HG03460 (cell line): ENCODE measurements at regions not wholly inside any gene's neighbourhood (a gene's known extent, or its start where the extent isn't known, plus 50 kb on each side); places are given as distances from the start of the nearest gene placed in this dataset.
"Not testable (repeated sequence)": the region's sequence is repeated elsewhere in the genome, so short reads cannot be mapped to it uniquely, and the experiment has no call there.

Experiments used
- ATAC-seq: cut with Tn5 transposase; IDR thresholded peaks from one replicate; pipeline ENCODE4 v1.9.1; 2021; ENCODE audit not compliant: unreplicated experiment

GRCh38 chr2:167607731-167608130 is 639.7 kb downstream of the STK39 start:
- ATAC-seq = no peak

DNA sequence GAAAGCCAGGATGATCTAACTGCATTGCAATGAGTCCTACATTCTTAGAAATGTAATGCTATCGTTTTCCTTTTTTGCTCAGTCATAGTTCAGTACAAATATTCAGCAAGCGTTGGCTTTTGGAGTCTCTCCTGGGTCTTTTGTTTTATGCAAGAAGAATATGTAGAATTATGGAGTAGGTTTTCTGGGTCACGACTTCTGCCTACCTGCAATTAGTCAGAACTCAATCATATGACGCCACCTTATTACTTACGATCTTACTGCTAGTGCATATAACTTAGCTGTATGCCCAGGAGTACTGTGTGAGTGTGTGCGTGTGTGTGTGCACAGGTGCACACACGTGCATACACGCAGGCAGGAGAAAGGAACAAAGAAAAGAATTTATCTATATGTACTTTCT is 640.2 kb downstream of the STK39 start:
- ATAC-seq = no peak

DNA sequence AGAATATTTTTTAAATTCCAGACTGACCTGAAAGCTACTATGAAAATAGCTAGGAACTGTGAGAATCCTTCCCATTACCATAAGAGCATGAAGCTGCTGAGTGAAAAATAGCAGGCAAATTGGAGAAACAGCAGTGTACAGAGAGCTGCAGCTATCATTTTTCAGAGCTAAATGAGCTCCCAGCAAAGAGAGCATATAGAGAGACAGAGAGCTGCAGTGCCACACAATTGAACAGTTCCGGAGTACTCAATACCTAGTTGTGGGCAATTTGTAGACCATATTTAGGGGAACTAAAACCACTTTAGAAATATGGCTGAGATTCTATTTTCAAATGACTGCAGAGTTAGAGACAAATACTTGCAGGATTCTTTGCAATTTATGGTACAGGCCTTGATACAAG is 645.3 kb downstream of the STK39 start:
- no peak for ATAC-seq

DNA sequence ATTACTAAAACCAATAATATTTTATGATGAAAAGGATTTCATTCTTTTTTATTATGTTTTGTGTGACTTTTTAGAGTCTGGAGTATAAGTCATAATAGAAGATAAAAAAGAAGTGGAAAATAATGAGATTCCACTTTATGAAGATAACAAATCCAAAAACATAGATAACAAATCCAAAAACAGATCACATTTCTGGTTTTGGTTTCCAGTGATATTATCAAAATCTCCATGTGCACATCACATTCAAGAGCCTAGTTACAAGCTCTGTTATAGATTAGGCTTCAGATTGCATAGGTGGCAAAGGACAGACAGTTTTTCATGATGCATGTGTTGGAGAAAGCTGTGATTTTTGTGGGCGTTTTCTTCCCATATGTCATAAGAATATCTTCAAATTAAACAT is 648.2 kb downstream of the STK39 start:
- no peak for ATAC-seq

DNA sequence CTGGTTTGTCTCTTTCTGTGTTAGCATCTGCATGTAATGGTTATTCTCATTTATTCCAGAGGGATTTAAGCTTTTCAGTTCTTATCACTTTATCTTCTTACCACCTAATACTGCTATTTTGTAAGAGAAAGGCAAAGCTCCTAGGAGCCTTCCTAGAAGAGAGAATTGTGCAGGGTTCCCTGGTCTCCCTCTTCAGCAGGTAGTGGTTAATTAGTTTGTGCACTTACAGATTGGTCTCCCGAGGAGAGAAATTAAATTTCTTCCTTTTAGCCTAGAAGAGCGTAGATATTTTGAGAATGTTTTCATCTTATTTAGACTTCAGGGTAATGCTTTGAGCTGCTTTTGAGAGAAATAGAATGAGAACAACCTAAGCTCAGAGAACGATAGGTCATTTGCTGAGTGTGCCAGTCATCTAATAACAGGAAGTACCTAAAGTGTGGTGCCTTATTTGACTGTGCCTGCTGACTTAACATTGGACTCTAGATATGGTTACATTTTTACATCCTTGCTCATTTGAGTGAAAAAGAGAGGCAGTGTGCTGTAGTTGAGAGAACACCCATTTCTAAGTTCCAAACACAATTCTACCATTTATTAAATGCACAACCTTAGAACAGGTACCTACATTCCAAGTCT is 651.4 kb downstream of the STK39 start:
- peak; percentile 94 for ATAC-seq

DNA sequence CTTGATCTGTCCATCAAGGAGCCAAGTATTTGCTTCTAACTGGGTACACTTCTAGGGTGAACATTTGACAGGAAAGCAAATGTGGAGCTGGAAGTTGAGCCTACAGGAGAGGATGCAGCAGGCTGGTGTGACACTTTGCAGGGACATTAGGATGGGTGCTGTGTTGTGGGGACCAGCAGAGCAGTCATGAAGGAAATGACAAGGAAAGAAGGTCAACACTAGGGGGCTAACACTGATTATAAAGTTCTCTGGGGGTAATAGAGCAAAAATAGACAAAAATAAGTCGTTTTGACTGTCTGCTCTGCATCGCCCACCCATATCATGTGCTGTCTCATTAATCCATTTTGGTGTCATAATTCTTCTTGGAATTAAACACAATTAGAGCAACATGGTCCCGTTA is 652.4 kb downstream of the STK39 start:
- ATAC-seq = no peak

- no peak for ATAC-seq
Measured at GRCh38 chr2:167592441-167592840, 655.0 kb downstream of the STK39 start.

- no peak for ATAC-seq
Measured at GRCh38 chr2:167582619-167583018, 664.8 kb downstream of the STK39 start.

DNA sequence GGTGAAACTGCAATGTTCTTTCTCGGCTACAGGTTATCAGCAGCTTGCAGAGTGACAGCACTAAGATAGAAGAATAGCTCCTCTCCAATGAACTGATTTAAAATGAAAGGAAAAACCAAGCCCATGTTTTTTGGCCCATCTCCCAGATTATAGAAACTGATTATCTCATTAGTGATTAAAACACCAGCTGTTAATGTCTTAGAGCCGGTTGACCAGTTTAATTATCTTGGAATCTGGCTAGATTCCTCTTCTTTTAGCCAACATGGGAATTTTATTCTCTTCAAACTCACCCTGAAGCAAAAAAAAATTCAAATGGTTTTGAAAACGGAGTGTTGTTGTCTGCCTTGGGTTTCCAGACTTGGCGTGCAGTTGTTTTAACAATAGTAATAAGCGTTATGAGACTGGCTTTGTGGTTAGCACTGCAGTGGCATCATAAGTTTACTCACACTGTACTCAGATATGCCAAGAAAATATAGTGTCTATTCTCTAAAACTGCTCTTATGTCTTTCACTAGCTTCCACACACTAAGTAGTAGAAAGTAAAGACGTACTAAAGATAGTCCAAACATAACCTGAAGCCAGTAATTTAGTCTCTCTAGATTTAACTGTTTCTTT is 665.3 kb downstream of the STK39 start:
- ATAC-seq = no peak

- ATAC-seq = no peak
Measured at GRCh38 chr2:167579826-167580225, 667.6 kb downstream of the STK39 start.

GRCh38 chr2:167575276-167575675 is 672.1 kb downstream of the STK39 start:
- no peak for ATAC-seq

DNA sequence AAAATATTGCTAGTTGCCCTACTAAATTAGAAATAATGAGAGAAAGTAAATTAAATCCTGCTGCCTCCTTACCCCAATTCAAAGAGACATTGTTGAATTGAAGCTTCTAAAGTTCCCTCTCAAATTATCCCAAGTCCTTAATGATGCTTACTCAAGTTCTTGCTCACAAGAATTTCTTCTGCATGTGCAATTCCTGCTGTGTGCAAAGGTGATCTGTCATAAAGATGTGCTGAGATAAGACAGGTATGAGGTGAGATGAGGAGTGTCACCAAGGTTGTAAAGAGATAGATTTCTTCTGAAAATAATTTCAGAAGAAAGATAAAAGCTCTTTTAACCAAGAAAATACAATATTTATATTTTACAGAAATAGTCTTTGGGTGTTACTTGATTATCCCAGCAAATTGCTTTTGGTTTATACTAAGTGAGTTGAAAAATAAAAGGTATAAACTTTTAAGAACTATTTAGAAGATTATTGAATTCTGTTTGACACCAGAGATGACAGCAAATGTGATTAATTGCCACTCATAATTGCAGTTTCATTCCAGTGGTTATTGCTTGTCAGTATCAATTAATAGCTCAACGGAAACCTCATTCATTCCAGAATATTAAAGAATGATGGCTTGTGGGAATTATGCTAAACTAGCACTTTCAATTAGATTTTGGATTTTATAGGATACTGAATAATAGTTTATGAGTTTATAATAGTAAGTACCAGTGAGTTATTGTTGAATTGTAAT is 674.3 kb downstream of the STK39 start:
- no peak for ATAC-seq

DNA sequence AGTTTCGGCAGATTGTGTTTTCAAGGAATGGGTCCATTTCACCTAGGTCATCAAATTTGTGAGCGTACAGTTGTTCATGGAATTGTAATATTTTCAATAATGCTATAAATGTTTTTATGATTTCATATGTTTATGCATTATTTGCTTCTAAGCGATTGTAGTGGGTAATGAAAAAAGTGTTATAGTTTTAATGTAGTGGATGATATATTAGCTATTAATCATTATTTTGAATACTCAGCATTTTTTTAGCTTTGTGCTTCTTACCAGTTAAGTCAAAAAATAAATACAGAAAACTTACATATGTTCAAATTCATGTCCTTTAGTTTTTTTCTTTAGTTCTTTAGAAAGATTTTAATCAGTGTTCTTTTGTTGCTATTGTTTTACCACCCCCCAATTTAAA is 677.0 kb downstream of the STK39 start:
- no peak for ATAC-seq

DNA sequence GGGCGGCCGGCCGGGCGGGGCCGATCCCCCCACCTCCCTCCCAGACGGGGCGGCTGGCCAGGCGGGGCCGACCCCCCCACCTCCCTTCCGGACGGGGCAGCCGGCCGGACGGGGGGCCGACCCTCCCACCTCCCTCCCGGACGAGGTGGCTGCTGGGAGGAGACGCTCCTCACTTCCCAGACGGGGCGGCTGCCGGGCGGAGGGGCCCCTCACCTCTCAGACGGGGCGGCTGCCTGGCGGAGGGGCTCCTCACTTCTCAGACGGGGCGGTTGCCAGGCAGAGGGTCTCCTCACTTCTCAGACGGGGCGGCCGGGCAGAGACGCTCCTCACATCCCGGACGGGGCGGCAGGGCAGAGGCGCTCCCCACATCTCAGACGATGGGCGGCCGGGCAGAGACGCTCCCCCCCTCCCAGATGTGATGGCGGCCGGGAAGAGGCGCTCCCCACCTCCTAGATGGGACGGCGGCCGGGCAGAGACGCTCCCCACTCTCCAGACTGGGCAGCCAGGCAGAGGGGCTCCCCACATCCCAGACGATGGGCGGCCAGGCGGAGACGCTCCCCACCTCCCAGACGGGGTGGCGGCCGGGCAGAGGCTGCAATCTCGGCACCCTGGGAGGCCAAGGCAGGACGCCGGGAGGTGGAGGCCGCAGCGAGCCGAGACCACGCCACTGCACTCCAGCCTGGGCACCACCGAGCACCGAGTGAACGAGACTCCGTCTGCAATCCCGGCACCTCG is 675.8 kb downstream of the XIRP2 start:
- ATAC-seq = not testable (repeated sequence)

DNA sequence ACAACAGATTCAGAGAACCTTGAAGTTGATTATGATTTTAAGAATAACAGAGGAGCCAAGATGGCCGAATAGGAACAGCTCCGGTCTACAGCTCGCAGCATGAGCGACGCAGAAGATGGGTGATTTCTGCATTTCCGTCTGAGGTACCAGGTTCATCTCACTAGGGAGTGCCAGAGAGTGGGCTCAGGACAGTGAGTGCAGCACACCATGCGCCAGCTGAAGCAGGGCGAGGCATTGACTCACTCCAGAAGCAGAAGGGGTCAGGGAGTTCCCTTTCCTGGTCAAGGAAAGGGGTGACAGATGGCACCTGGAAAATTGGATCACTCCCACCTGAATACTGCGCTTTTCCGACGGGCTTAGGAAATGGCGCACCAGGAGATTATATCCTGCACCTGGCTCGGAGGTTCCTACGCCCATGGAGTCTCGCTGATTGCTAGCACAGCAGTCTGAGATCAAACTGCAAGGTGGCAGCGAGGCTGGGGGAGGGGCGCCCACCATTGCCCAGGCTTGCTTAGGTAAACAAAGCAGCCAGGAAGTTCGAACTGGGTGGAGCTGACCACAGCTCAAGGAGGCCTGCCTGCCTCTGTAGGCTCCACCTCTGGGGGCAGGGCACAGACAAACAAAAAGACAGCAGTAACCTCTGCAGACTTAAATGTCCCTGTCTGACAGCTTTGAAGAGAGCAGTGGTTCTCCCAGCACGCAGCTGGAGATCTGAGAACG is 670.2 kb downstream of the XIRP2 start:
- not testable (repeated sequence) for ATAC-seq

DNA sequence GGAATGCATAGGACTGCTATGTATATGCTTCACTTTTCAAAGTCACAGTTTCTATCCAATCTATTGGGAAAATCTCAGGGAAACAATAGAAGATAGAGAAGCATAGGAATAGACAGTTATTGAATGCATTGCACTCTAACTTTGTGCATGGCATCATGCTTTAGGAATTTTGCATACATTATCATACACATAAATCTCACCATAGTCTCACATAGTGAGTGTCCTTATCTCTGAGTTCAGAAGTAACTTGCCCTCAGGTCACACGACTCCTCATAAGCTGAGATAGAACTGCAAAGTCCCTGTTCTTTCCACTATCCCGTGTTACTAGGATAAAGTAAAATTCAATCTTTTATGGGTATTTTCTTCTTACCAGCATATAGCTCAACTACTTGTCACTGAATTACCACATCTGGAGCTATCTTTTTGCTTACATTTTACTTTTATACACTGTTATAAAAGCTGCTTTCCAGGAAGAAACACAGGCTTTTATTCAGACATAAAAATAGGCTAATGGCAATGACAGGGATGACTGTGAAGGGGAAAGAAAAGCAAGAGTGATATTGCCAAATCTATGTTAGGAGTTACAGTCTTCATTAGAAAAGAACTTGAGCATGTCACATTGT is 666.9 kb downstream of the XIRP2 start:
- no peak for ATAC-seq

GRCh38 chr2:167553635-167554034 is 665.4 kb downstream of the XIRP2 start:
- ATAC-seq = no peak

DNA sequence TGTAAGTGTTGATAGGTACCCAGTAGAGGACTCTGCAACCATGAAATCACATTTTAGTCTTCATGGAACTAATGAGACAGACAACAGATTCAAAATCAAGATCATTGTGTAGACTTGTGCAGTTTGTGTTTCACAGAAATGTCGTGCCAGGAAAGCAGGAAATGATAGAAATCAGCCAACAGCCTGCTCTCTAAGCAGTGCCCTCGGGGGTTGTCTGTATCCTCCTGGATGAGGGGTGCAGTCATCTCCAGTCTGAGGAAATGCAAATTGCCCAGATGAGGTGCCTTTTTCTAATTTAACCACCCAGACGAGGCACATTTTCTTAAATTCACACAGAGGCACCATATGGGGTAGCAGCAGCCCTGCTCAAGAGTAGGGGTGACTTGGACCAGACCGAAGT is 663.1 kb downstream of the XIRP2 start:
- no peak for ATAC-seq

DNA sequence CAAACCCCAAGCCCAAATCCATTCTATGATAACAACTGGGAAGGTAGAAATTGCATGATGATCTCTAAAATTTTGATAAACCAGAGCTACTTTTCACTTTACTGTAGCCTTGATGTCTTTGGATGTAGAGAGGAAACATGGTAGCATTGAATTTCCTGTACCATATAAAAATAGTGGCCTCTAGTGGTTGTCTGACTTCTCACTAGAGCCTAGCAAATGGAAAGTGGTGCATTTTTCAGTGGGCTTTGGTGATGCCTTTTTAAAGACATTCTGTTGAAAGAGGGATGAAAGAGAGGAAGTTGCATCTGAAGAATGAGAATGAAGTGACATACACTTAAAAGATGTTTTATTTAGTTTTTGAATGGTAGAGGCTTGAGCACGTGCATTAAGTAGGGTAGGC is 662.2 kb downstream of the XIRP2 start:
- no peak for ATAC-seq

GRCh38 chr2:167548396-167548795 is 660.1 kb downstream of the XIRP2 start:
- ATAC-seq = no peak

- ATAC-seq = no peak
Measured at GRCh38 chr2:167544602-167545001, 656.3 kb downstream of the XIRP2 start.
